K562 (cell line): ENCODE measurements at regions not wholly inside any gene's neighbourhood (a gene's known extent, or its start where the extent isn't known, plus 50 kb on each side); places are given as distances from the start of the nearest gene placed in this dataset.

Experiments
- E2F4 ChIP-seq: sonication (generic); formaldehyde crosslinking; IDR thresholded peaks from 2 replicates; pipeline ENCODE4 v1.8.0; 2022; ENCODE audit warnings: mild to moderate bottlenecking, low read depth, missing genetic modification reagents
- NFYB ChIP-seq: IDR thresholded peaks from 2 replicates; pipeline ENCODE4 v1.6.1; 2011; ENCODE audit warnings: mild to moderate bottlenecking, moderate library complexity; ENCODE audit not compliant: insufficient read length; ENCODE audit errors: extremely low read depth
- NRF1 ChIP-seq, 2 experiments: fragments of 450-650 bp; IDR thresholded peaks in 1 of 2; conservative IDR thresholded peaks in 1 of 2; 2 replicates each; pipeline ENCODE4 v1.6.1; 2014; ENCODE audit warnings: mild to moderate bottlenecking in 2 of 2
- RFX7 ChIP-seq: fragments of 250-450 bp; sonication (Bioruptor Pico); IDR thresholded peaks from 2 replicates; pipeline ENCODE4 v1.5.1; 2021; ENCODE audit warnings: mild to moderate bottlenecking
- RUNX1 ChIP-seq: sonication (generic); IDR thresholded peaks from 2 replicates; pipeline ENCODE4 v1.6.1; 2016; ENCODE audit warnings: antibody characterized with exemption, low read depth
- SIX5 ChIP-seq, 2 experiments: IDR thresholded peaks; 2 replicates each; pipeline ENCODE4 v1.6.1; 2011; ENCODE audit warnings: low read length in 2 of 2, borderline replicate concordance in 1 of 2, low read depth in 1 of 2, mild to moderate bottlenecking in 1 of 2, moderate library complexity in 1 of 2; ENCODE audit not compliant: insufficient read depth in 1 of 2
- SP1 ChIP-seq: sonication (generic); formaldehyde crosslinking; IDR thresholded peaks from 2 replicates; pipeline ENCODE4 v1.8.1; 2022; ENCODE audit warnings: mild to moderate bottlenecking, missing genetic modification reagents
- ZBTB49 ChIP-seq: sonication (generic); formaldehyde crosslinking; IDR thresholded peaks from 2 replicates; pipeline ENCODE4 v1.8.0; 2022; ENCODE audit warnings: missing genetic modification reagents, mild to moderate bottlenecking, borderline replicate concordance
- ZNF217 ChIP-seq: sonication (generic); formaldehyde crosslinking; IDR thresholded peaks from 2 replicates; pipeline ENCODE4 v1.8.0; 2022; ENCODE audit warnings: mild to moderate bottlenecking, missing genetic modification reagents
- ZNF23 ChIP-seq: fragments of 250-450 bp; sonication (Bioruptor Pico); IDR thresholded peaks from 2 replicates; pipeline ENCODE4 v1.4.0; 2020; ENCODE audit warnings: mild to moderate bottlenecking
- TF ChIP-seq, protein P1 (sequence below): fragments of 450-650 bp; formaldehyde crosslinking; IDR thresholded peaks from 2 replicates; pipeline ENCODE4 v1.4.0; 2020; ENCODE audit warnings: mild to moderate bottlenecking, mixed read lengths
- TF ChIP-seq, protein P2 (sequence below): sonication (generic); formaldehyde crosslinking; IDR thresholded peaks from 2 replicates; pipeline ENCODE4 v1.8.0; 2023; ENCODE audit warnings: missing genetic modification reagents, mild to moderate bottlenecking, borderline replicate concordance
- TF ChIP-seq, protein P3 (sequence below), 2 experiments: IDR thresholded peaks in 1 of 2; conservative IDR thresholded peaks in 1 of 2; 2 replicates each; pipeline ENCODE4 v1.6.1; 2016; ENCODE audit warnings: low read depth in 2 of 2, mild to moderate bottlenecking in 1 of 2, missing compliant biosample characterization in 1 of 2, missing genetic modification characterization in 1 of 2, moderate library complexity in 1 of 2

- TF ChIP-seq, protein P1, sequence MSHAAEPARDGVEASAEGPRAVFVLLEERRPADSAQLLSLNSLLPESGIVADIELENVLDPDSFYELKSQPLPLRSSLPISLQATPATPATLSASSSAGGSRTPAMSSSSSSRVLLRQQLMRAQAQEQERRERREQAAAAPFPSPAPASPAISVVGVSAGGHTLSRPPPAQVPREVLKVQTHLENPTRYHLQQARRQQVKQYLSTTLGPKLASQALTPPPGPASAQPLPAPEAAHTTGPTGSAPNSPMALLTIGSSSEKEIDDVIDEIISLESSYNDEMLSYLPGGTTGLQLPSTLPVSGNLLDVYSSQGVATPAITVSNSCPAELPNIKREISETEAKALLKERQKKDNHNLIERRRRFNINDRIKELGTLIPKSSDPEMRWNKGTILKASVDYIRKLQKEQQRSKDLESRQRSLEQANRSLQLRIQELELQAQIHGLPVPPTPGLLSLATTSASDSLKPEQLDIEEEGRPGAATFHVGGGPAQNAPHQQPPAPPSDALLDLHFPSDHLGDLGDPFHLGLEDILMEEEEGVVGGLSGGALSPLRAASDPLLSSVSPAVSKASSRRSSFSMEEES (CRISPR knock-in tag): no peak
- TF ChIP-seq RFX7 (CRISPR knock-in tag) (no peak), NFYB (no peak), ZNF217 (CRISPR knock-in tag) (no peak), ZNF23 (CRISPR knock-in tag) (no peak), E2F4 (CRISPR knock-in tag) (no peak), SIX5 (IDR thresholded peaks at IDR 0.05; ENCODE audit: borderline replicate concordance in 1 of 2, insufficient read depth in 1 of 2, low read depth in 1 of 2, low read length in 2 of 2) (no peak), RUNX1 (peak; percentile 70; the same call in 1 of the 2 replicates), SP1 (CRISPR knock-in tag) (no peak), ZBTB49 (CRISPR knock-in tag) (no peak), NRF1 (conservative IDR thresholded peaks at IDR 0.05 in 1 of 2, IDR thresholded peaks at IDR 0.05 in 1 of 2) (peak in 1 of 2 experiments; percentile 41; a peak in 2 of 4 replicates)
- TF ChIP-seq, protein P2, sequence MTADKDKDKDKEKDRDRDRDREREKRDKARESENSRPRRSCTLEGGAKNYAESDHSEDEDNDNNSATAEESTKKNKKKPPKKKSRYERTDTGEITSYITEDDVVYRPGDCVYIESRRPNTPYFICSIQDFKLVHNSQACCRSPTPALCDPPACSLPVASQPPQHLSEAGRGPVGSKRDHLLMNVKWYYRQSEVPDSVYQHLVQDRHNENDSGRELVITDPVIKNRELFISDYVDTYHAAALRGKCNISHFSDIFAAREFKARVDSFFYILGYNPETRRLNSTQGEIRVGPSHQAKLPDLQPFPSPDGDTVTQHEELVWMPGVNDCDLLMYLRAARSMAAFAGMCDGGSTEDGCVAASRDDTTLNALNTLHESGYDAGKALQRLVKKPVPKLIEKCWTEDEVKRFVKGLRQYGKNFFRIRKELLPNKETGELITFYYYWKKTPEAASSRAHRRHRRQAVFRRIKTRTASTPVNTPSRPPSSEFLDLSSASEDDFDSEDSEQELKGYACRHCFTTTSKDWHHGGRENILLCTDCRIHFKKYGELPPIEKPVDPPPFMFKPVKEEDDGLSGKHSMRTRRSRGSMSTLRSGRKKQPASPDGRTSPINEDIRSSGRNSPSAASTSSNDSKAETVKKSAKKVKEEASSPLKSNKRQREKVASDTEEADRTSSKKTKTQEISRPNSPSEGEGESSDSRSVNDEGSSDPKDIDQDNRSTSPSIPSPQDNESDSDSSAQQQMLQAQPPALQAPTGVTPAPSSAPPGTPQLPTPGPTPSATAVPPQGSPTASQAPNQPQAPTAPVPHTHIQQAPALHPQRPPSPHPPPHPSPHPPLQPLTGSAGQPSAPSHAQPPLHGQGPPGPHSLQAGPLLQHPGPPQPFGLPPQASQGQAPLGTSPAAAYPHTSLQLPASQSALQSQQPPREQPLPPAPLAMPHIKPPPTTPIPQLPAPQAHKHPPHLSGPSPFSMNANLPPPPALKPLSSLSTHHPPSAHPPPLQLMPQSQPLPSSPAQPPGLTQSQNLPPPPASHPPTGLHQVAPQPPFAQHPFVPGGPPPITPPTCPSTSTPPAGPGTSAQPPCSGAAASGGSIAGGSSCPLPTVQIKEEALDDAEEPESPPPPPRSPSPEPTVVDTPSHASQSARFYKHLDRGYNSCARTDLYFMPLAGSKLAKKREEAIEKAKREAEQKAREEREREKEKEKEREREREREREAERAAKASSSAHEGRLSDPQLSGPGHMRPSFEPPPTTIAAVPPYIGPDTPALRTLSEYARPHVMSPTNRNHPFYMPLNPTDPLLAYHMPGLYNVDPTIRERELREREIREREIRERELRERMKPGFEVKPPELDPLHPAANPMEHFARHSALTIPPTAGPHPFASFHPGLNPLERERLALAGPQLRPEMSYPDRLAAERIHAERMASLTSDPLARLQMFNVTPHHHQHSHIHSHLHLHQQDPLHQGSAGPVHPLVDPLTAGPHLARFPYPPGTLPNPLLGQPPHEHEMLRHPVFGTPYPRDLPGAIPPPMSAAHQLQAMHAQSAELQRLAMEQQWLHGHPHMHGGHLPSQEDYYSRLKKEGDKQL: no peak
- TF ChIP-seq, protein P3, sequence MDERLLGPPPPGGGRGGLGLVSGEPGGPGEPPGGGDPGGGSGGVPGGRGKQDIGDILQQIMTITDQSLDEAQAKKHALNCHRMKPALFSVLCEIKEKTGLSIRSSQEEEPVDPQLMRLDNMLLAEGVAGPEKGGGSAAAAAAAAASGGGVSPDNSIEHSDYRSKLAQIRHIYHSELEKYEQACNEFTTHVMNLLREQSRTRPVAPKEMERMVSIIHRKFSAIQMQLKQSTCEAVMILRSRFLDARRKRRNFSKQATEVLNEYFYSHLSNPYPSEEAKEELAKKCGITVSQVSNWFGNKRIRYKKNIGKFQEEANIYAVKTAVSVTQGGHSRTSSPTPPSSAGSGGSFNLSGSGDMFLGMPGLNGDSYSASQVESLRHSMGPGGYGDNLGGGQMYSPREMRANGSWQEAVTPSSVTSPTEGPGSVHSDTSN (CRISPR knock-in tag; IDR thresholded peaks at IDR 0.05; ENCODE audit: low read depth): no peak
- TF ChIP-seq, protein P3 (tag; conservative IDR thresholded peaks at IDR 0.05; ENCODE audit: low read depth): peak; percentile 79
Measured at GRCh38 chr4:159042097-159042605, 60.7 kb upstream of the RAPGEF2 start (continued).
